SK-N-MC (cell line): ENCODE measurements at regions not wholly inside any gene's neighbourhood (a gene's known extent, or its start where the extent isn't known, plus 50 kb on each side); places are given as distances from the start of the nearest gene placed in this dataset.
"Not testable (repeated sequence)": the region's sequence is repeated elsewhere in the genome, so short reads cannot be mapped to it uniquely, and the experiment has no call there.

Experiments used
- DNase-seq: peaks from one replicate; pipeline ENCODE4 v3.0.0-alpha.2; 2011; ENCODE audit warnings: low read depth, low spot score
- H3K27ac ChIP-seq: fragments of 200-600 bp; sonication (generic); 2 replicates; pipeline ENCODE4 v1.5.1; 2016; ENCODE audit warnings: mixed run types
- H3K36me3 ChIP-seq: fragments of 200-600 bp; sonication (generic); 2 replicates; pipeline ENCODE4 v1.6.1; 2017; ENCODE audit warnings: antibody characterized with exemption, low read length, mixed read lengths; ENCODE audit not compliant: insufficient read depth
- H3K4me3 ChIP-seq: fragments of 200-600 bp; sonication (generic); 2 replicates; pipeline ENCODE4 v1.5.1; 2016
- H3K9ac ChIP-seq: fragments of 200-600 bp; sonication (generic); 2 replicates; pipeline ENCODE4 v1.8.0; 2017; ENCODE audit warnings: mixed run types, mixed read lengths; ENCODE audit not compliant: insufficient read length
- H3K9me3 ChIP-seq: fragments of 200-600 bp; sonication (generic); 2 replicates; pipeline ENCODE4 v1.6.1; 2017; ENCODE audit warnings: low read depth, mild to moderate bottlenecking, antibody characterized with exemption, low read length, moderate library complexity, mixed read lengths
- EZH2 ChIP-seq: fragments of 200-600 bp; sonication (generic); IDR thresholded peaks from one replicate; pipeline ENCODE4 v1.6.1; 2017; ENCODE audit warnings: antibody characterized with exemption
- FOXP2 ChIP-seq: optimal IDR thresholded peaks from 2 replicates; pipeline ENCODE3; 2011; ENCODE audit warnings: mild to moderate bottlenecking, moderate library complexity; ENCODE audit not compliant: insufficient read depth; ENCODE audit errors: extremely low read length, control extremely low read depth
- POLR2AphosphoS5 ChIP-seq: IDR thresholded peaks from 2 replicates; pipeline ENCODE4 v1.6.1; 2012; ENCODE audit warnings: mild to moderate bottlenecking, low read depth, low read length, borderline replicate concordance

DNA sequence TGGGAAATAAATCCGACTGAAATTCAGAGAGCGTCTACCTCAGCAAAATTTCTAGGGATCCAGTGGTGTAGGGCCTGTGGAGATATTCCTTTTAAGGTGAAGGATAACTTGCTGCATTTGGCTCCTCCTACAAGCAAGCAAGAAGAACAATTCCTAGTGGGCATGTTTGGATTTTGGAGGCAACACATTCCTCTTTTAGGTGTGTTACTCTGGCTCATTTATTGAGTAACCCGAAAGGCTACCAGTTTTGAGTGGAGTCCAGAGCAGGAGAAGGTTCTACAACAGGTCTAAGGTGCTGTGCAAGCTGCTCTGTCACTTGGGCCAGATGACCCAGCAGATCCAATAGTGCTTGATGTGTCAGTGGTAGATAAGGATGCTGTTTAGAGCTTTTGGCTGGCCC is 862.4 kb upstream of the CDH9 start:
- TF ChIP-seq FOXP2 = no peak
- TF ChIP-seq EZH2 = no peak
- TF ChIP-seq POLR2AphosphoS5 = no peak
- H3K4me3 ChIP-seq = no peak overlapping the region
- no peaks in the 10 kb centered on the region for H3K9me3 ChIP-seq
- no peaks in the 10 kb centered on the region for H3K36me3 ChIP-seq
- no peak for DNase-seq
- H3K27ac ChIP-seq = no peak overlapping the region
- H3K9ac ChIP-seq = no peak overlapping the region

DNA sequence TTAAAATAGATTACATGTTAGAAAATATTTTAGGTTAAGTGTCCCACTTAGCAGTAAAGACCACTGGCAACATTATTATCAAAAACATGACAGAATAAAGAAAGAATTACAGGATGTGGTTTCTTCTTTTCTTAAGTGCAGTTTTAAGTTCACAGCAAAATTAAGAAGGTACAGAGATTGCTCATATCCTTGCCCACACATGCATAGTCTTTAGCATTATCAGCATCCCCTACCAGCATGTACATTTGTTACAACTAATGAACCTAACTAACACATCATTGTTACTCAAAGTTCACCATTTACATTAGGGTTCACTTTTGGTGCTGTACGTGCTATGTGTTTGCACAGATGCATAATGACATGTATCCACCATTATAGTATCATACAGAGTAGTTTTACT is 837.7 kb upstream of the CDH9 start:
- no peaks in the 10 kb centered on the region for H3K9me3 ChIP-seq
- H3K9ac ChIP-seq = no peak overlapping the region
- TF ChIP-seq POLR2AphosphoS5 = no peak
- no peak for TF ChIP-seq EZH2
- TF ChIP-seq FOXP2 = no peak
- H3K27ac ChIP-seq = no peak overlapping the region
- H3K4me3 ChIP-seq = no peak overlapping the region
- H3K36me3 ChIP-seq = no peaks in the 10 kb centered on the region
- DNase-seq = no peak

DNA sequence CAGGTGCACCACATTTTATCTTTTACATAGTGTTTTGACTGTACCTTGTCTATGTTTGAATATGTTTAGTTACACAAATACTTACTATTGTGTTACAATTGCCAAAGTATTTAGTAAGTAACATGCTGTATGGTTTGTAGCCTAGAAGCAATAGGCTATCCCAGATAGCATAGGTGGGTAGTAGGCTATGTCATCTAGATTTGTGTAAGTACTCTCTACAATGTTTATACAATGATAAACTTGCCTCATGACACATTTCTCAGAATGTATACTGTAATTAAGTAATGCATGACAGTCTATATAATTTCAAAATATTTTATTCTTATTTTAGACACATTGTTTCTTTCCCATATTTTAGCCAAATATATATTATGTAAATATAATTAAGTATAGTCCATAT is 836.8 kb upstream of the CDH9 start:
- no peak overlapping the region for H3K27ac ChIP-seq
- DNase-seq = no peak
- no peak overlapping the region for H3K9ac ChIP-seq
- no peak for TF ChIP-seq FOXP2
- no peak for TF ChIP-seq EZH2
- no peak for TF ChIP-seq POLR2AphosphoS5
- no peaks in the 10 kb centered on the region for H3K36me3 ChIP-seq
- H3K9me3 ChIP-seq = no peaks in the 10 kb centered on the region
- H3K4me3 ChIP-seq = no peak overlapping the region

DNA sequence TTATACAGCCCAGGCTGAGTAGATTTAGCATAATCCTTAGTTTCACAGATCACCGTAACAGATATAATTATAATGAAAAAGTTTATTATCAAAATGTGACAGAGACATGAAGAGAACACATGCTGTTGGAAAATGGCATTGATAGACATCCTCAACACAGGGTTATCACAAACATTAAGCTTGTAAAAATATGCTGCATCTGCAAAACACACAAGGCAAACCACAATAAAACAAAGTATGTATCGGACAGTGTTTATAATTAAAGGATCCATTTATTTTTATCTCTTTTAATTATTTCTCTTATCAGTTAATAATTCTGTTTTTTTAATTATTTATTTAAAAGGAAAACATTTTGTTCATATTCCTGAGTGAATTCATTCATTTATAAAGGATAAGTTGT is 829.9 kb upstream of the CDH9 start:
- no peak for DNase-seq
- no peak overlapping the region for H3K9ac ChIP-seq
- no peak for TF ChIP-seq FOXP2
- TF ChIP-seq POLR2AphosphoS5 = no peak
- no peak for TF ChIP-seq EZH2
- no peak overlapping the region for H3K27ac ChIP-seq
- H3K4me3 ChIP-seq = no peak overlapping the region
- H3K9me3 ChIP-seq = no peaks in the 10 kb centered on the region
- H3K36me3 ChIP-seq = no peaks in the 10 kb centered on the region

DNA sequence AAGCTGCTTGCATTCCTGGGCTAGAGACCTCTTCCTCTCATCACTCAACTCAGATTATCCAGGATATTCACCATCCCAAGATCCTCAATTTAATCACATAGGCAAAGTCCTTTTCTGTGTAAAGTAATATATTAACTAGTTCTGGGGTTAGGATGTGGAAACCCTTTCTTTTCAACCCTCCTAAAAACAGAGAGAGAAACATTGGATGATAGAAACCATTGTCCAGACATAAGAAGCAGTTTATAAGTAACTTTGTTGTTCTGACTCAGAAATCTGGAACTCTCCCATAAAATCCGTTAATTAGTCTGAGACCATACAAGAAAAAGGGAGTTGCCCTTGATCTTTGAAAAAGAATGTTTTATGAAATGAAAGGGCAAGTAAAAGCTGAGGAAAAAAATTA is 817.1 kb upstream of the CDH9 start:
- Histone ChIP-seq H3K4me3 (no peak overlapping the region), H3K9ac (no peak overlapping the region), H3K9me3 (no peaks in the 10 kb centered on the region), H3K36me3 (no peaks in the 10 kb centered on the region), H3K27ac (no peak overlapping the region)
- no peak for DNase-seq
- TF ChIP-seq FOXP2 = no peak
- TF ChIP-seq POLR2AphosphoS5 = no peak
- no peak for TF ChIP-seq EZH2

DNA sequence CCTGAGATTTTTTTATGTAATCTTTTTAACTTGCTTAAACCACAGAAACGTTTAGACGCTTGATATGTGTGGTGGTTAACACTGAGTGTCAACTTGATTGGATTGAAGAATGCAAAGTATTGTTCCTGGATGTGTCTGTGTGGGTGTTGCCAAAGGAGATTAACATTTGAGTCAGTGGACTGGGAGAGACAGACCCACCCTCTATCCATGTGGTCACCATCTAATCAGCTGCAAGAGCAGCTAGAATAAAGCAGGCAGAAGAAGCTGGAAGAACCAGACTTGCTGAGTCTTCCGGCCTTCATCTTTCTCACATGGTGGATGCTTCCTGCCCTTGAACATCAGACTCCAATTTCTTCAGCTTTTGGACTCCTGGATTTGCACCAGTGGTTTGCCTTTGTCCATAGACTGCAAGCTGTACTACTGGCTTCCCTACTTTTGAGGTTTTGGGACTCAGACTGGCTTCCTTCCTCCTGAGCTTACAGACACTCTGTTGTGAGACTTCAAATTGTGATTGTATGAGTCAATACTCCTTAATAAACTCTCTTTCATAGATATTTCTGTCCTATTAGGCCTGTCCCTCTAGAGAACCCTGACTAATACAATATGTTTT is 816.0 kb upstream of the CDH9 start:
- TF ChIP-seq POLR2AphosphoS5 = no peak
- TF ChIP-seq FOXP2 = no peak
- no peak for TF ChIP-seq EZH2
- Histone ChIP-seq H3K36me3 (no peaks in the 10 kb centered on the region), H3K4me3 (no peak overlapping the region), H3K27ac (no peak overlapping the region), H3K9me3 (no peaks in the 10 kb centered on the region), H3K9ac (no peak overlapping the region)
- no peak for DNase-seq

DNA sequence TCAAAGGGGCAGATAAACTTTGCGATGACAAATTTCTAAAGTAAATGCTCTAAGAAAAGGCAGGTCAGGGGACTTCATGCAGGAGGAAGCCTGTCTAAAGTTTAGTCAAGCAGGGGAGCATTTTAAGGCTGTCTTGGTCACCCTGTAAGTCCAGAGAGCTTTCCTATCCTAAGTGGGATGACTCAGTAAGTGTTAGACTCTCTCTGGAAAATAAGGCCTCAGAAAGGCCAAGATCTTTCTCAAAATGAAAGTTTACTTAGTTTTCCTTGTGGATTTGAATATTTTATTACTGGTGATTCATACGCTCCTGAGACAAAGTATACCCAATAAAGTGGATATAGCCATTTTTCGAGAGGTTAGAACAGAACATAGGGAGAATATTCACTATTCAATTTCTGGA is 806.9 kb upstream of the CDH9 start:
- TF ChIP-seq FOXP2 = no peak
- Histone ChIP-seq H3K4me3 (no peak overlapping the region), H3K9me3 (no peaks in the 10 kb centered on the region), H3K27ac (no peak overlapping the region), H3K36me3 (no peaks in the 10 kb centered on the region), H3K9ac (no peak overlapping the region)
- no peak for DNase-seq

DNA sequence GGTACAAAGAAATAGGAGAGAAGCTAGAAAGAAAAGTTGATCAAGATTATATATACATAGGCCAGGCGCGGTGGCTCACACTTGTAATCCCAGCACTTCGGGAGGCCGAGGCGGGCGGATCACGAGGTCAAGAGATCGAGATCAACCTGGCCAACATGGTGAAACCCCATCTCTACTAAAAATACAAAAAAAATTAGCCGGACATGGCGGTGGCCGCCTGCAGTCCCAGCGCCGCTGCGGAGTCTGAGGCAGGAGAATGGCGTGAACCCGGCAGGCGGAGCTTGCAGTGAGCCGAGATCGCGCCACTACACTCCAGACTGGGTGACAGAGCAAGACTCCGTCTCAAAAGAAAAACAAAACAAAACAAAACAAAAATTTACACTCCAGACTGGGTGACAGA is 798.3 kb upstream of the CDH9 start:
- not testable (repeated sequence) for DNase-seq, H3K36me3 ChIP-seq, H3K9ac ChIP-seq, H3K4me3 ChIP-seq, H3K9me3 ChIP-seq, H3K27ac ChIP-seq

DNA sequence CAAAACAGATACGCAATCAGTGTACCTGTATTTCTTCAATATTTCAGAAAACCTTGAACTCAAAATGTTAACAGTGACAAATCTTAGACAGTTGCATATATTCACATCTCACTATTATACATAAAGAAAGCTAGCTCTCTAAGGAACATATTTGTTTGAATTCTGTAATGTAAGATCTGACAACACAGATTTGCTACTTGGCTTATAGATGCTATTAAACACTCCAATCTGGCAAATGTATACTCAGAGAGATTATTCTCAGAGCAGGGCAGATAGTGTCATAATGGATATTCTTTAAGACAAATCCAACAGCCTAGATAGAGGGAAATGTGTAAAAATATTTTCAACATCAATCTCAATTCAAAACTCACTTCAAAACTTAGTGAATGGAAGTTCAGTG is 794.5 kb upstream of the CDH9 start:
- no peak for TF ChIP-seq FOXP2
- TF ChIP-seq EZH2 = no peak
- no peak for TF ChIP-seq POLR2AphosphoS5
- Histone ChIP-seq H3K9ac (no peak overlapping the region), H3K4me3 (no peak overlapping the region), H3K9me3 (no peaks in the 10 kb centered on the region), H3K36me3 (no peaks in the 10 kb centered on the region), H3K27ac (no peak overlapping the region)
- no peak for DNase-seq

DNA sequence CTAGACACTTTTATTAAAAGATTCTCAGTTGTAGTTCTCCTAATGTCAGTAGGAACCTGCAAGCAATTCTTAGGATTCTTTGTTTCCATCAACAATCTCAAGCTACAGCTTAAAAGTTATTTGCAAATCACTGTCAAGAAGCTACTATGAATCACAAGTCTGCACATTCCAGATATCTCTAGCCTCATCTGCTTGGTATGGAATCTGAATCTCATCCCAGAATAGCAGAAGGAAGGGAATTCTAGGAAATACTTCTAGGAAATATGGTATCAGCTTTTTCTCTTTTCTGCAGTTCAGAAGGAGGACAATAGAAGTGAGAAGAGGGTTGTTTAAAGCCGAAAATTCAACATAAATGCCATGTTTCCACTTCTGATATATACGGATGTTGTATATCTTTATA is 792.2 kb upstream of the CDH9 start:
- TF ChIP-seq FOXP2 (no peak), POLR2AphosphoS5 (no peak), EZH2 (no peak)
- Histone ChIP-seq H3K4me3 (no peak overlapping the region), H3K9ac (no peak overlapping the region), H3K27ac (no peak overlapping the region), H3K36me3 (no peaks in the 10 kb centered on the region), H3K9me3 (no peaks in the 10 kb centered on the region)
- DNase-seq = no peak
